A204.1 (cell line): ENCODE measurements at regions not wholly inside any gene's neighbourhood (a gene's known extent, or its start where the extent isn't known, plus 50 kb on each side); places are given as distances from the start of the nearest gene placed in this dataset.

Experiments used
- FAIRE-seq: peaks from 2 replicates; lab custom pipeline; 2012; peaks lifted over from hg19 to GRCh38; lab: Jason Lieb, UNC

- no peak for FAIRE-seq
Measured at GRCh38 chr1:172955161-172955815, 95.5 kb downstream of the TNFSF18 start.

DNA sequence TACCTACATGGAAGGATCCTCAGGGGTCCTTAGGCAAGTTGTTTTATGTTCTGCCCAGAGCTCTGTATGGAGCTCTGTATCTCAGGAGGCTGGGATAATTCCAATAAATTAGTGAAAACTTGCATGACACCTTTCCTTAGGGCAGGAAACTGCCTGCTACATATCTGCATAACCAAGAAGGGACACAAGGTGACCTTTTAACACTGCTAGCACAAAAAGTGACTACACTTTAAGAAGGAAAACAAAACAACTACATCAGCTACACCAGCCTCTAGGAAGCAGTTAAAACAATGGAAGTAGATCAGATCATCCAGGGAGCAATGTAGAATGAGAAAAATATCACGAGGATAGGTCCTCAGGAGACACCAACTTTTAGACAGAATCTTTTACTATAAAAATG, 93.9 kb downstream of the TNFSF18 start:
- FAIRE-seq: no peak

DNA sequence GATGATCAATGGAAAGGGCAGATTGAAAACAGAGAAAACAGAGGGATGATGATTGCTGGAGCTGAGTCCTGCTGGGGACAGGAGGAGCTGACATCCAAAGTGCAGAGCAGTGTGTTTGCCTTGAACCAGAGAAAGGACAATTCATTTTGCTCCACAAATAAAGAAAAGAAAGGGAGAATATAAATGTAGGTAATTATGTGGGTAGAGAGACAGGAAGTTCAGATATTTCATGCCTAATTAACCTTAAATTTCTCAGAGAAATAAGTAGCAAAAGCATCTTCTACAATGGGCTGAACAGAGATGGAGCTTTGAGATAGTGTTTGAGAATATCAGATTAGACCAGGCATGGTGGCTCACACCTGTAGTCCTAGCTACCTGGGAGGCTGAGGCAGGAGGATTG, 93.2 kb downstream of the TNFSF18 start:
- FAIRE-seq: no peak

GRCh38 chr1:172959571-172959970, 91.2 kb downstream of the TNFSF18 start:
- FAIRE-seq: no peak

DNA sequence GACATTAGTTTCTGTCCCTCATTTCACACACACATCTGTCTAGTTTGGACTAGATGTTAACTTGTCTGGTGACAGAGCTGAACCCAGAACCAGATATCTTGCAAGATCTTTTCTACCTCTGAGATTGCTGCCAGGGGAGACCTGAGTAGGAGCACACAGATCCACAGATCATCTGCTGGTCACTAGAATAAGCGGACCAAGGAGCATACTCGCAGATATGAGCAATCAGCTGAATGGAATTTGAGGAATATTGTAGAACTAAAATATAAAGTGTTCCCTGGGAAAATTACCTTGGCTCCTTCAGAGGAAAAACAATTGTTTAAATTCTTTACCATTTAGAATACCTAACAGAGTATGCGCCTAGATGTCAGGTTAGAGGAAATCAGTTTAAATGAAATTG, 90.7 kb downstream of the TNFSF18 start:
- FAIRE-seq: no peak

DNA sequence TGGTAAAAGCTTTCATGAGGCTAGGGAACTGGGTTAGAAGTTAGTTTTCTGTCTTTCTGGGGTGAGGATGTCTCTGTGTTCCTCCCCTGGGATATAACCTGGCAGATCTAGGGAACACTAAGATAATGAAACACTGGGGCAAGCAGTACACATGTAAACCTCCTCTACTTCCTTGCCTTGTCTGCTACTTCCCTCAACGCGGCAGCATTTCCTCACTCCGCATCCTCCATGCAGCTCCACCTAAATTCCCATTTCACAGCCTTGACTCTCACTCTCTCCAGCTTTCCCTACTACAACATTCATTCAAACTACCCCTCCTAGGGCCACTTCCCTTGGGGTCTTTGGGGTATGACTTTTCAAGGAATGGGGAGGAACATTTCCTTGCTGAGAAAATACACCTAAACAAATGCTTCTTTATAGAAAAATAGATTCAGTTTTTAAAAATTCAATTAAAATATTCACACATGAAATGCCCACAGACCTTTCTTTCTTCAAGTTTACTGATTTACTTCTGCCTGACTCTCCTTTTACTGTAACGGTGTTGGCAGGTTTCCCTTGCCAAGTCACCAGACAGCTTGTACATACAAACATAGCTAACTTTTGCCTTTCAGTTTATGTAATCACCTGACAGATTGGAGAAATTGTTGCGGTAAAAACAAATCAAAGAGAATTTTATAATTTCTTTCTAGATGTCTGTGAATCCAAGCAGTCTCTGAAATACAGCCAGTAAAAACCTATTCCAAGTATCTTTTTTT, 90.1 kb downstream of the TNFSF18 start:
- FAIRE-seq: no peak

GRCh38 chr1:172964864-172965263, 85.9 kb downstream of the TNFSF18 start:
- no peak for FAIRE-seq

DNA sequence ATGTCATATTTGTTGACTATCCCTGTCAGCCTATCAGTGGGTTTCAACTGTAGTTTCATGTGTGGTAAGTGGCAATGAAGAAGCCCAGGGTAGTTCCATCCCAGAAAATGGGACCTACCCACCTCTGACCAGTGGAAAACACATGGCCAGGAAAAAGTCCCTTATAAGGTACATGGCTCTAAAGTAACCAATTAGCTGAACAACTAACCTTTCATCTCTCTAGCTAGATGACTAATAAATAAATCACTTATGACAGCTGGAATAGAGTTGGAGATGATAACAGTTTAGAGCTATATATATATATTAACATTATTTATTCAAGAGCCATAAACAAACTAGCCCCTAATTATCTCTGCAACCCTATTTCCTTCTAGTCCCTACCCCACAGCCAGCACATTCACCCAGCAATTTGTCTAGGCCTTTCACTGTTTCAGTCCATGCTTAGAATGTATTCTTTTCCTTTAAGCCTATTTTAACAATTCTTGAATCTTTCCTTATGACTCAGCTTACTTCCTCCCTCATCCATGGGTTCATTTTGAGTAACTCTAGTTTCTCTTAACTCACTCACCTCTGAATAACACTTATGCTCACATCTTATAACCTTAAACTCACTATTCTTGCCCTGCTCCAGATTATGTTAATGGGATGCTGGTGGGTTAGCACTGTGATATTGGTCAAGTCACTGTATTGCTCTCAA, 83.7 kb downstream of the TNFSF18 start:
- no peak for FAIRE-seq

- FAIRE-seq: no peak
Measured at GRCh38 chr1:172967936-172968335, 82.8 kb downstream of the TNFSF18 start.

DNA sequence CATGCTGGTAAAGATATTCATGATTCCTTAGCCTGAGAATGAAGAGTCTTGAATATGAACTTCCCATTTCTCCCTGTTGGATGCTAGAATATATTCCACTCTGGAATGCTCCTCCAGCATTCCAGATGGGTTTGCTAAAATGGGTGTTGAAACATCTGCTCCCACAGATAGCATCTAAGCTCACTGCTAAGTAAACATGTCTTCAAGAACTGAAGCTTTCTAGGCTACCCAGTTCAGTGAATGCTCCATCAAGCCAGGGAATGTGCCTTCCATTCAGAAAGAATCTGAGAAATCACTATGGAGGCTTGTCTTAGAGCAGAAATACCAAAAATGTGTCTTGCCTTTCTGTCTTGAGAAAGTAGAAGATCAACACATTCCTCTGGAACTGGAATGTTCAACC, 81.1 kb downstream of the TNFSF18 start:
- FAIRE-seq: no peak

- FAIRE-seq: no peak
Measured at GRCh38 chr1:172970186-172970585, 80.6 kb downstream of the TNFSF18 start.

DNA sequence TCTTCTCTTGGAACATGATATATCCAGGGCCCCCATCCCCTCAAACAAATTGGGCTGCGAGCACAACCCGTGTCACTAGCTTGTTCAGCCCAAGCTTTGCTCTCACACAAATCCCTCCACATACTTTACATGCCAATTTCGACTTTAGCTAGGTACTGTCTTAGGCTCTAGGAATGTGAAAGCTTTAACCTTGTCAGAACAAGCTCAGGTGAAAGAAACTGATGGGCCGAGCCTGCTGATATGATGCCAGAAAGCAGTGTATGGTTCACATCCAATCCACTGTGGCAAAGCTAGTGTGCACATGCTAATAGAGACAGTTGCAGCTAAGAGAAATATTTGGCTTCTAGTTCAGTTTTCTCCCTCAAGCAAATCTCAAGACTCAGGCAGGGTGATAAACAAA, 79.5 kb downstream of the TNFSF18 start:
- no peak for FAIRE-seq

DNA sequence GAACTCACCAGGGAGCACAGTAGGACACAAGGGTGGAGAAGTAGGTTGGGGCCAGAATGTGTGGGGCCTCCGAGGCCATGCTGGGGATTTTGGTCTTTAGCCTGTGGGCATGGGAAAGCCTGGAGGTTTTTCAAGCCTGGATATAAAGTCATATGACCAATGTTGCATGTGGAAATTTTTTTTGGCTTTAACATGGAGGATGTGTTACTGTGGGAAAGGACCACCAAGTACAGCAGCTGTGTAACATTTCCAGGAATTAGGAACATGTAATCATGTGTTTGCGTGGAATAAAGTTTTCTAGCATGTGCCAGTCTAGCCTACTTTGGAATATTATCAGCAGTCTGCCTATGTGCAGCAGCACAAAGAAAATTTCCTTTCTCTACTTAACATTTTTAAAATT, 78.5 kb downstream of the TNFSF18 start:
- FAIRE-seq: no peak

GRCh38 chr1:172973424-172973823, 77.3 kb downstream of the TNFSF18 start:
- no peak for FAIRE-seq

DNA sequence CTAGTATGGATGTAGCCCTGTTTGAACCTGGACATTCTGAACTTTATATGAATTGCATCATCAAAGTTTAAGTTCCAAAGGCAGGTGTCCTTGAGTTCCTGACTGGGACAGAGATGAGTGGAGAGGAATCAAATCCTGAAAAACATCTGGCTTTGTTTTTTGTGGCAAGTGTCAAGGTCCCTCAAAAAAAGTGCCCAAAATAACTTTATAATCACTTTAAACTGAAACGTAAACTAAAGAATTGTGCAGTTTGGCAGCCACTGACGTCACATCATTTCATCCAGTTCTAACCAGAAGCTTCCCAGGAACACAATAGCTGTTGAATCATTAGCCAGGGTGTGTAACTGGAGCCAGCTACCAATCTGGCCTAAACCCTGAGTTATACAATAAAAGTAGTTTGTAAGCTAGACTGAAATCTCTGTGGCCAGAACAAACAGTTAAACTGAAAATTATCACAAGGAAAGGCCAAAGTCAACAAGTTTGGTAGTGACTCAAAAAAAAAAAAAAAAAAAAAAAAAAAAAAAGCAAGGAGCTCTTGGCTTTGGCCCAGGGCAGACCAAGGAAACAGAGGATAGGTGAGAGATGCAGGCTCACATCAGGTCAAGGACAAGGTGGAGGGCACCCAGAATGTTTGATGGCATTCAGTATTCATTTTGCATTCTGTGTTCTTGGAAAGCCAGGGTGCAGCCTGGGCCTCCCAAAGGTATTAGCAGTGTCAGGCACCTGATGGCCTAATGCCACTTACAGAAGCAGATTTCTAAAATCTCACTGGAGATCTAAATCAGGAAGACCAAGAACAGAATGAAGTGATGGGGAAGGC, 74.3 kb downstream of the TNFSF18 start:
- FAIRE-seq: no peak

DNA sequence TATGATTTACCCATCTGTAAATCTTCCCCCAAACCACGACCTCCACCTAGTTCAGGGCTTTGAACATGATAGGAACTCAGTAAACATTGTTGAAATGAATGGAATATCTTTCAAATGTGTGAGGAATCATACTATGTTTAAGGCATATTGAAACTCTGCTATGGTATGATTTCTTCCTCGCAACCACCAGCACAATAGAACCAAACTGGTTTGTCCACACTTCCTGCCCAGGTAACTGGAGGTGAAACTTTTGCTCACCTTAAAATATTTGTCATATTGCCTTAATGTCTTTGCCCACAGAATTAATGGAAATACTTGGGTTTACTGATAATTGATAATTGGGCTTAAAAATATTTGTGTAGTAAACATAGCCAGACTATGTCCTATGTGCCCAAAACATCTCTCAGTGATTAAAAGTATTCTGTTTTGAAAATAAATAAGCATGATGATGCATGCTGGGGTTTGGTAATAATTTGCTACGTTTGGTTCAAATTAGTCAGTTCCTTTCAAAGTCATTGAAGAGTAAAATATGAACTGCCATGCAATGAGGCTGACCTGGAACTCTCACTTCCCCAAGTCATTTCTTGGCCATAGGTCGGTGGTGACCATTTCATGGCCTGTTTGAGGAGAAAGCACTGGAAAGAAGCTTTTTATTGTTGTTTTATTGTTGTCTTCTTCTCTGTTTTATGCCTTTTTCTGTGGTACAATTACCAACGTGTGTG, 73.3 kb downstream of the TNFSF18 start:
- no peak for FAIRE-seq

- no peak for FAIRE-seq
Measured at GRCh38 chr1:172978595-172978994, 72.1 kb downstream of the TNFSF18 start.

DNA sequence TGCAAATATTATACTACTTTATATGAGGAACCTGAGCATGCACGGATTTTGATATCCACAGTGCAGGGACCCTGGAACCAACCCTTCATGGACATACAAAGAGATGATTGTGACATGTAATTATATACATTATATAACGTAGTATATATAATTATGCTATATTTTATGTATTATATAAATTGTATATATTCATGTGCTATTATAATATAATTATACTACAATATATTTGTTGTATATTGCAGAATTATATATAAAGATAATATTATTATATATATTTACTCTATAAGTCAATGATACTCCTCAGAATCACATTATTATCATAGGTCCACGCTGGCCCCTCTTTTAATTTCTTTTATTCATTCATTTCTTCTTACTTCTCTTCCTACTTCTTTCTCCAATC, 70.9 kb downstream of the TNFSF18 start:
- peak; percentile 63 for FAIRE-seq

DNA sequence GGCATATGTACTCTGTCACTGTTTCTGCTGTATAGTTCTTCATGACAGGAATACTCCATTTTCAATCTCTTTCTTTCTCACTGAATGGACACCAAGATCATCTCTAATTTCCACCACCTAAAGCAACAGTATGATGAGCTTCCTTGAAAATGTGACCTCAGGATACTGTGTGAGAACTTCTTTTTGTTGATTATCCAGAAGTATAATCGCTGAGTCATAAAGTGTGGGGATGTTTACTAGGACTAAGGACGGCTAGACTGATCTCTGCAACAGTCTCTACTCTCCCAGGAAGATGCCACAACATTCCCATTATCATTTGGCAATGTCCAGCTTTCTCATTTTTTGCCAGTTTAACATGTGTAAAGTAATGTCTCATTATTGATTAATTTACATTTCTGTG, 70.3 kb downstream of the TNFSF18 start:
- FAIRE-seq: no peak

- no peak for FAIRE-seq
Measured at GRCh38 chr1:172980971-172981370, 69.8 kb downstream of the TNFSF18 start.
